ENCODE measurements at regions not wholly inside any gene's neighbourhood (a gene's known extent, or its start where the extent isn't known, plus 50 kb on each side); places are given as distances from the start of the nearest gene placed in this dataset.

- POLR2A ChIA-PET = no interaction called here
- Histone ChIP-seq H2AFZ (ENCODE audit: low read depth, low read length) (no peak overlapping the region), H3K27ac (ENCODE audit: extremely low read depth, low read depth, low read length) (no peak overlapping the region), H3K36me3 (ENCODE audit: control insufficient read depth, insufficient read depth, low read length) (no peaks in the 10 kb centered on the region), H3K9me1 (ENCODE audit: control insufficient read depth, insufficient read depth, low read length) (no peaks in the 10 kb centered on the region), H3K79me2 (ENCODE audit: control insufficient read depth, insufficient read depth, low read length) (no peaks in the 10 kb centered on the region), H3K27me3 (ENCODE audit: control insufficient read depth in 2 of 2, insufficient read depth in 2 of 2, low read length in 2 of 2) (no peaks in the 10 kb centered on the region), H3K4me3 (no peak overlapping the region), H3K9ac (ENCODE audit: insufficient read depth in 1 of 2, low read depth in 2 of 2, low read length in 2 of 2) (no peak overlapping the region), H3K4me1 (replicated peaks in 1 of 2; ENCODE audit: control insufficient read depth in 2 of 2, insufficient read depth in 2 of 2, low read length in 2 of 2) (no peaks in the 10 kb centered on the region), H3K9me3 (replicated peaks; ENCODE audit: control insufficient read depth, insufficient read depth, low read depth, low read length) (no peaks in the 10 kb centered on the region), H3K4me2 (ENCODE audit: insufficient read depth, low read length) (no peak overlapping the region), H4K20me1 (replicated peaks; ENCODE audit: control insufficient read depth, insufficient read depth, low read length) (no peaks in the 10 kb centered on the region)
- intact Hi-C loops (cut with micrococcal nuclease) (no loop called here), in situ Hi-C loops (cut with MboI) (no loop called here)
- CTCF ChIA-PET (ENCODE audit: low intra/inter-chr PET ratio) = no interaction called here
- no peak for FAIRE-seq
- WGBS (ENCODE audit: insufficient coverage, low coverage, missing lambda C conversion rate) = 0% methylated on average over 2 of the region's 2 CpGs
- BruUV-seq (replicated peaks) = no TSS peak
- no peak for DNase-seq (ENCODE audit: extremely low read depth in 1 of 4, low spot score in 3 of 4)
- no peak for ATAC-seq
- TF ChIP-seq ATF7 (IDR thresholded peaks at IDR 0.05) (no peak), PTTG1 (tag; IDR thresholded peaks at IDR 0.05; ENCODE audit: low read depth) (no peak), SMARCA5 (IDR thresholded peaks at IDR 0.05) (no peak), HMBOX1 (IDR thresholded peaks at IDR 0.05) (no peak), POU5F1 (IDR thresholded peaks at IDR 0.05; ENCODE audit: borderline replicate concordance, low read depth, low read length, partially characterized antibody) (no peak), RBM22 (IDR thresholded peaks at IDR 0.05; ENCODE audit: low read depth, low read length, poor library complexity, severe bottlenecking) (no peak), RUNX1 (IDR thresholded peaks at IDR 0.05; ENCODE audit: low read depth) (no peak), MAFK (IDR thresholded peaks at IDR 0.05; ENCODE audit: low read length) (no peak), ZFP1 (CRISPR knock-in tag; IDR thresholded peaks at IDR 0.05) (no peak), KAT2B (IDR thresholded peaks at IDR 0.05; ENCODE audit: low read depth, low read length) (no peak), RREB1 (CRISPR knock-in tag; IDR thresholded peaks at IDR 0.05) (no peak), ZNF589 (CRISPR knock-in tag; IDR thresholded peaks at IDR 0.05; ENCODE audit: low read depth) (no peak)
- TF ChIP-seq, protein P1, sequence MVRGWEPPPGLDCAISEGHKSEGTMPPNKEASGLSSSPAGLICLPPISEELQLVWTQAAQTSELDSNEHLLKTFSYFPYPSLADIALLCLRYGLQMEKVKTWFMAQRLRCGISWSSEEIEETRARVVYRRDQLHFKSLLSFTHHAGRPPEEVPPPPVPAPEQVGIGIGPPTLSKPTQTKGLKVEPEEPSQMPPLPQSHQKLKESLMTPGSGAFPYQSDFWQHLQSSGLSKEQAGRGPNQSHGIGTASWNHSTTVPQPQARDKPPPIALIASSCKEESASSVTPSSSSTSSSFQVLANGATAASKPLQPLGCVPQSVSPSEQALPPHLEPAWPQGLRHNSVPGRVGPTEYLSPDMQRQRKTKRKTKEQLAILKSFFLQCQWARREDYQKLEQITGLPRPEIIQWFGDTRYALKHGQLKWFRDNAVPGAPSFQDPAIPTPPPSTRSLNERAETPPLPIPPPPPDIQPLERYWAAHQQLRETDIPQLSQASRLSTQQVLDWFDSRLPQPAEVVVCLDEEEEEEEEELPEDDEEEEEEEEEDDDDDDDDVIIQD (CRISPR knock-in tag; IDR thresholded peaks at IDR 0.05) = no peak
- TF ChIP-seq, protein P2, sequence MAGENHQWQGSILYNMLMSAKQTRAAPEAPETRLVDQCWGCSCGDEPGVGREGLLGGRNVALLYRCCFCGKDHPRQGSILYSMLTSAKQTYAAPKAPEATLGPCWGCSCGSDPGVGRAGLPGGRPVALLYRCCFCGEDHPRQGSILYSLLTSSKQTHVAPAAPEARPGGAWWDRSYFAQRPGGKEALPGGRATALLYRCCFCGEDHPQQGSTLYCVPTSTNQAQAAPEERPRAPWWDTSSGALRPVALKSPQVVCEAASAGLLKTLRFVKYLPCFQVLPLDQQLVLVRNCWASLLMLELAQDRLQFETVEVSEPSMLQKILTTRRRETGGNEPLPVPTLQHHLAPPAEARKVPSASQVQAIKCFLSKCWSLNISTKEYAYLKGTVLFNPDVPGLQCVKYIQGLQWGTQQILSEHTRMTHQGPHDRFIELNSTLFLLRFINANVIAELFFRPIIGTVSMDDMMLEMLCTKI (IDR thresholded peaks at IDR 0.05; ENCODE audit: partially characterized antibody) = no peak
These were observed 871.8 kb downstream of the SLC4A3 start for GRCh38 chr2:220499225-220499624.

Data from K562 (cell line).